ENCODE measurements at regions not wholly inside any gene's neighbourhood (a gene's known extent, or its start where the extent isn't known, plus 50 kb on each side); places are given as distances from the start of the nearest gene placed in this dataset.
"Not testable (repeated sequence)": the region's sequence is repeated elsewhere in the genome, so short reads cannot be mapped to it uniquely, and the experiment has no call there.

GRCh38 chr1:81738875-81739274 is 61.9 kb upstream of the ADGRL2 start:
- intact Hi-C loops (cut with DNase I): no loop called here
- no peak for ATAC-seq
- DNase-seq: no peak

GRCh38 chr1:81733480-81733879 is 67.3 kb upstream of the ADGRL2 start:
- ATAC-seq (no peak), DNase-seq (no peak)
- intact Hi-C loops (cut with DNase I): no loop called here

- DNase-seq: no peak
- intact Hi-C loops (cut with DNase I): no loop called here
- ATAC-seq: peak in 1 of 2 donors; percentile 23
Observed at GRCh38 chr1:81731989-81732388, 68.7 kb upstream of the ADGRL2 start.

GRCh38 chr1:81730881-81731280 is 69.9 kb upstream of the ADGRL2 start:
- DNase-seq (no peak), ATAC-seq (no peak)
- intact Hi-C loops (cut with DNase I): no loop called here

- DNase-seq; intact Hi-C loops (cut with DNase I); ATAC-seq: not testable (repeated sequence)
Observed at GRCh38 chr1:81730299-81730698, 70.4 kb upstream of the ADGRL2 start.

GRCh38 chr1:81729818-81730217 is 70.9 kb upstream of the ADGRL2 start:
- DNase-seq (no peak), ATAC-seq (no peak)
- intact Hi-C loops (cut with DNase I): no loop called here

GRCh38 chr1:81729239-81729638 is 71.5 kb upstream of the ADGRL2 start:
- intact Hi-C loops (cut with DNase I): no loop called here
- DNase-seq (no peak), ATAC-seq (no peak)

GRCh38 chr1:81725823-81726222 is 74.9 kb upstream of the ADGRL2 start:
- no peak for ATAC-seq
- no peak for DNase-seq
- intact Hi-C loops (cut with DNase I): no loop called here

- intact Hi-C loops (cut with DNase I); DNase-seq; ATAC-seq: not testable (repeated sequence)
Observed at GRCh38 chr1:81722631-81723328, 78.0 kb upstream of the ADGRL2 start.

- ATAC-seq; intact Hi-C loops (cut with DNase I); DNase-seq: not testable (repeated sequence)
Observed at GRCh38 chr1:81720256-81720655, 80.5 kb upstream of the ADGRL2 start.

GRCh38 chr1:81717230-81717629 is 83.5 kb upstream of the ADGRL2 start:
- no peak for ATAC-seq
- intact Hi-C loops (cut with DNase I): loop anchor here in 1 of 2 donors (5.0 kb wide), 1 partner anchor 670 kb away; no protein-coding TSS in a partner anchor
- no peak for DNase-seq

- ATAC-seq (no peak), DNase-seq (no peak)
- intact Hi-C loops (cut with DNase I): loop anchor here in 1 of 2 donors (5.0 kb wide), 1 partner anchor 672 kb away; no protein-coding TSS in a partner anchor
Observed at GRCh38 chr1:81715391-81715790, 85.3 kb upstream of the ADGRL2 start.

GRCh38 chr1:81714636-81715035 is 86.1 kb upstream of the ADGRL2 start:
- intact Hi-C loops (cut with DNase I): loop anchor here in 1 of 2 donors (5.0 kb wide), 1 partner anchor 673 kb away; no protein-coding TSS in a partner anchor
- no peak for ATAC-seq

GRCh38 chr1:81712425-81712824 is 88.3 kb upstream of the ADGRL2 start:
- ATAC-seq: peak; percentile 36 to 55
- intact Hi-C loops (cut with DNase I): no loop called here
- no peak for DNase-seq

More at GRCh38 chr1:81714636-81715035, 86.1 kb upstream of the ADGRL2 start:
- DNase-seq: no peak

GRCh38 chr1:81710857-81711256 is 89.9 kb upstream of the ADGRL2 start:
- DNase-seq (no peak), ATAC-seq (no peak)
- intact Hi-C loops (cut with DNase I): no loop called here

GRCh38 chr1:81708250-81708649 is 92.5 kb upstream of the ADGRL2 start:
- intact Hi-C loops (cut with DNase I): no loop called here
- DNase-seq (no peak), ATAC-seq (no peak)

- ATAC-seq (no peak), DNase-seq (no peak)
- intact Hi-C loops (cut with DNase I): no loop called here
Observed at GRCh38 chr1:81706650-81707435, 93.9 kb upstream of the ADGRL2 start.

- no peak for ATAC-seq
- intact Hi-C loops (cut with DNase I): no loop called here
- DNase-seq: no peak
Observed at GRCh38 chr1:81703756-81704463, 96.8 kb upstream of the ADGRL2 start.

GRCh38 chr1:81703391-81703755 is 97.4 kb upstream of the ADGRL2 start:
- intact Hi-C loops (cut with DNase I): no loop called here
- ATAC-seq (peak in 1 of 2 donors; percentile 58), DNase-seq (no peak)

GRCh38 chr1:81702903-81703302 is 97.8 kb upstream of the ADGRL2 start:
- intact Hi-C loops (cut with DNase I): no loop called here
- DNase-seq: no peak
- ATAC-seq: peak in 1 of 2 donors; percentile 75

Measured in left cardiac atrium (tissue), 4 donors.